H7 (cell line): ENCODE measurements at regions not wholly inside any gene's neighbourhood (a gene's known extent, or its start where the extent isn't known, plus 50 kb on each side); places are given as distances from the start of the nearest gene placed in this dataset.

ENCODE experiments used
- DNase-seq: peaks from one replicate; pipeline ENCODE4 v3.0.0; 2012
- H3K27me3 ChIP-seq: 2 replicates; pipeline ENCODE4 v1.6.0; 2011; ENCODE audit warnings: mild to moderate bottlenecking, low read length; ENCODE audit not compliant: control insufficient read depth, insufficient read depth
- H3K36me3 ChIP-seq: replicated peaks from 2 replicates; pipeline ENCODE4 v1.5.1; 2011; ENCODE audit warnings: low read length; ENCODE audit not compliant: control insufficient read depth, insufficient read depth
- H3K4me3 ChIP-seq: 2 replicates; pipeline ENCODE4 v1.5.1; 2011; ENCODE audit warnings: low read depth, mild to moderate bottlenecking, control low read depth, low read length, moderate library complexity; ENCODE audit not compliant: insufficient read depth

DNA sequence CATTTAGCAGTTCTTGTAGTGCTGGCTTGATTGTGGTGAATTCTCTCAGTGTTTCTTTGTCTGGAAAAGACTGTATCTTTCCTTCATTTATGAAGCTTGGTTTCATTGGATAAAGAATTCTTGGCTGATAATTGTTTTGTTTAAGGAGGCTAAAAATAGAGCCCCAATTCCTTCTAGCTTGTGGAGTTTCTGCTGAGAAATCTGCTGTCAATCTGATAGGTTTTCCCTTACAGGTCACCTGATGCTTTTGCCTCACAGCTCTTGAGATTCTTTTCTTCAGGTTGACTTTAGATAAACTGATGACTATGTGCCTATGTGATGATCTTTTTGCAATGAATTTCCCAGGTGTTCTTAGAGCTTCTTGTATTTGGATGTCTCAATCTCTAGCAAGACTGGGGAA is 1508.5 kb upstream of the FLRT2 start:
- H3K4me3 ChIP-seq, result no peak overlapping the region
- DNase-seq, result no peak
- no peaks in the 10 kb centered on the region for H3K27me3 ChIP-seq
- H3K36me3 ChIP-seq, result no peaks in the 10 kb centered on the region

DNA sequence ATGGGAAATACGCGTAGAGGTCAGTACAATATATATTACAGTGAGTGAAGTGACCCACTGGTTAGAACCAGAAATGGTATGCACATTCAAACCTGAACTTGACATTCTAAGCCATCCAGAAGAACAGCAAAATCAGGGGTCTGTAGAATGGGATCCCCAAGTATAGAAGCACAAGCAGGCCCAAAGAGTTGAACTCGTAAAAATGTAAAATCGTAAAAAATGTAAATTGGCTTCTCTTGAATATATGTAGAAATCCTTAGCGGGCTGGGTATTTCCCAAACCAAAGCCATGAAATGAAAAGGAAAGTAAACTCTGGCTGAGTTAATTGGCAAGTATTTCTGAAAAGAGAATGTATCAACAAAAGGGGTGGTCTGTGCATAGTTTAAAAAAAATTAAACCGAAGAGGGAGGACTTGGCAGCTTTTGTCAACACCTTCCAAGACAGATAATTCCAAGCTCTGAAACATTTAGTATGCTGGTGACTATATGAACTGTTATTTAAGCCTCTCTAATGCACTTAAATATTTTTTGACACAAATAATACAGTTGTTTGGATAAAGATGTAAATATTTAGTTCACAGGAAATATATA is 1505.6 kb upstream of the FLRT2 start:
- Histone ChIP-seq H3K4me3 (no peak overlapping the region), H3K27me3 (no peaks in the 10 kb centered on the region), H3K36me3 (no peaks in the 10 kb centered on the region)
- DNase-seq, result no peak

DNA sequence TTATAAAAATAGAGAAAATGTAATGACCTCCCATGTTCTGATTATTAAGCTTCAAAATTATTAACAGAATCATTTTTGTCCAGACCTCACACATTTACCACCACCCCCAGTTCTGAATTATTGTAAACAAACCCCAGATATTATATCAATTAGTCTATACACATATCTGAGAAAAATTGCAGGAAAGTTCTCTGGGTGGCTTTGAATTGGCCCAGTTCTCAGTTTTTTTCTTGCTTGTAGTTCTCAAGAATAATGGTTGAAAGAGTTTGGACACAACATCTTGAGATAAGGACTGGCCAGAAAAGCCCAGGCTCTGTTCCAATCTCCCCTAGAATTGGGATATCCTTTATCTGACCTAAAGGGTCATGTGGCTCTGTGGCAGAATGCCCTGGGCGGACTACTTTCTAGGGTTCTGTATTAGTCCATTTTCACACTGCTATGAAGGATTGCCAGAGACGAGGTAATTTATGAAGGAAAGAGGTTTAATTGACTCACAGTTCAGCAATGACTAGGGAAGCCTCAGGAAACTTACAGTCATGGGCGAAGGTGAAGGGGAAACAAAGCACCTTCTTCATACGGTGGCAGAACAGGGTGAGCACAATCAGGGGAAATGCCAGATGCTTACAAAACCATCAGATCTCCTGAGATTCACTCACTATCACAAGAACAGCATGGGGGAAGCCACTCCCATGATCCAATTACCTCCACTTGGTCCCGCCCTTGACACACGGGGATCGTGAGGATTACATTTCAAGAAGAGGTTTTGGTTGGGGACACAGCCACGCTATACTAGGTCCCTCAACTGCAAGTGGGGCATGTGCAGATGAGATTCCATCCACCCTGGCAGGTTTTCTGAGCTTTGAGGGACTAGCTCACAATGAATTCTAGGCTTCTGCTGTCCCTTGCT is 1504.6 kb upstream of the FLRT2 start:
- no peaks in the 10 kb centered on the region for H3K36me3 ChIP-seq
- no peak overlapping the region for H3K4me3 ChIP-seq
- no peaks in the 10 kb centered on the region for H3K27me3 ChIP-seq
- no peak for DNase-seq

DNA sequence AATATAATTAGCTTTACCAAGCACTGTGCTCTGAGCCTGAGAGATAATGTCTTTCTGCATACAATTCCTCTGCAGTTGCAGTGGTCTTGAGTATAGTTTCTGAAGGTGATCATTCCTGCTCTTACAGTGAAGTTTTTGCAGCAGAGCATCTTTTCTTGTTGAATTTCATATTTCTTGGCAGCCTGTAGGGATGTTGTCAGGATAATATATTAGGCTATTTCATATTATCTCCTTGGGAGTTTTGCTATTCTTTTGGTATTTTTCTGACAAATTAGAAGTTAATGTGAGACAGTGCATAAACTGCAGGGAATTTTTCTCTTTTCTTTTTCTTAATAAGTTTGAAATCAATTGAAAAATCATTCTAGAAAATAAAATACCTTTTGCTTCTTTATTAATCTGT is 1502.6 kb upstream of the FLRT2 start:
- Histone ChIP-seq H3K27me3 (no peaks in the 10 kb centered on the region), H3K36me3 (no peaks in the 10 kb centered on the region), H3K4me3 (no peak overlapping the region)
- no peak for DNase-seq

DNA sequence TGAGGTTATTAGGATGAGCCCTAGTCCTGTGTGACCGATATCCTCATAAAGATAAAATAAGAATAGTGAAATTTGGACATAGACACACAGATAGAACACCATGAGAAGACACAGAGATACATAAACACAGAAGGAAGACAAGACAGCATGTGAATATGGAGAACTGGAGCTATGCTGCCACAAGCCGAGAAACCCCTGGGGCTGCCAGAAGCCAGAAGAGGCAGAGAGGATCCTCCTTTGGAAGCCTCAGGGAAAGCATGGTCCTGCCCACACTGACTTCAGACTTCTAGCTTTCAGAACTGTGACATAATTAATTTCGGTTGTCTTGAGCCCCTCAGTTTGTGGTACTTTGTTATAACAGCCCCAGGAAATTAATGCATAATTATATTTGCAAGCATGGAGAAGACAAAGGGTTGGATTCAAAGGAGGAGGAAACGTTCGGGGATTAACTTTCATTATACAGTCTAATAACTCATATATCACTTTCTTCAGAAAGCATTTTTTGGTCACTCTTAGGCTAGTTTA is 1501.8 kb upstream of the FLRT2 start:
- Histone ChIP-seq H3K4me3 (no peak overlapping the region), H3K36me3 (no peaks in the 10 kb centered on the region), H3K27me3 (no peaks in the 10 kb centered on the region)
- no peak for DNase-seq

DNA sequence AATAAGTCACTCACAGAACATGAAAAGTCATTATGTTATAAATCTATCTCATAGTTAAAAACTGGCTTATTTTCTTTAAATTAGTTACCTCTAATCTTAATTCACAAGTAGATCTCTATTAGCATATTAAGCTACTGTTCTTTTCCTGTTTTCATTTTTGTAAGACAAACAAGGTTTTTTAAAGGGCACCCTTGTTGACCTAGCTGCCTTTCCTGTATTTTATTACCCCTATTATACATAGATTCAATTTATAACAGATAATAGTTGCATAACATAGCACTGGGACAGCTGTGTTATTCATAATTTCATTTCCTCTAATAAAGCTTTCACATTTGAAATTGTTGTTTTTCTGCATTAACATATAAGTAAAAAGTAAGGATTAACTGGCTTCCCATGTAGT is 1500.7 kb upstream of the FLRT2 start:
- DNase-seq, result no peak
- H3K27me3 ChIP-seq, result no peaks in the 10 kb centered on the region
- no peak overlapping the region for H3K4me3 ChIP-seq
- H3K36me3 ChIP-seq, result no peaks in the 10 kb centered on the region

DNA sequence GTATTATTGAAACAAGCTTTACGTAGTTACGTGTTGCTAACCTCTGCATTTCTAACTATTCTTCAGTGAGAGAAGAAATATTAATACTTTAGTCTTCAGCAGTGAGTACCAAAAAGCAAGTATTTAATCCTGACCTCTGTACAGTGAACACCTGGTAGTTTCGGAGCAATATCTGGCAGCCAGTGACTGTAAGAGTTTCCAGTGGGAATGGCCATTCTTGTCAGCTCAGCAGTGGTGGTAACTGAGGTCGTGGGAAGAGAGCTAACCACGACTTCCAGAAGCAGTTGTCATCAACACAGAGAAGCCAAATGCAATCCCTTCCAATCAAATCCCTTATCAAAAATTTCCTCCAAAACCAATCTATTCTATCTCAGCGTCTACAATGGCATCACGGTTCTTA is 1500.2 kb upstream of the FLRT2 start:
- H3K36me3 ChIP-seq, result no peaks in the 10 kb centered on the region
- H3K27me3 ChIP-seq, result no peaks in the 10 kb centered on the region
- no peak overlapping the region for H3K4me3 ChIP-seq
- no peak for DNase-seq

DNA sequence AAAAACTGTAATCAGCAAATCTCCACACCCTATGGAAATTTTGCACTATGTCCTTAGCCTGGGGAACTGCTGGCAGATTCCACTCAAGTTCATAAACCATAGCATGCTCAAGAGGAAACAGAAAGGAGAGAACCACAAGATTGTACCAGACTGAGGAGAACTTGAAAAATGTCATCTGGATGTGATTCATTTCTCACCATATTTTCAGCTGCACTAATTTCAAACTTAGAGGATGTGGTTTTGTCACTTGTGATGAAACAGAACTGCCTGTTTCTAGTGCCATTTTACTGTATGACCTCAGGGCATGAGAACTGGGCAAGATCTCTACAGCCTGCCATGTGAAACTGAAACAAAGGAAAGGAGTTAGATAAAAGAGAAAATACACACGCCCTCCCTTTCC is 1493.1 kb upstream of the FLRT2 start:
- no peak overlapping the region for H3K4me3 ChIP-seq
- DNase-seq, result no peak
- no peaks in the 10 kb centered on the region for H3K36me3 ChIP-seq
- no peaks in the 10 kb centered on the region for H3K27me3 ChIP-seq

DNA sequence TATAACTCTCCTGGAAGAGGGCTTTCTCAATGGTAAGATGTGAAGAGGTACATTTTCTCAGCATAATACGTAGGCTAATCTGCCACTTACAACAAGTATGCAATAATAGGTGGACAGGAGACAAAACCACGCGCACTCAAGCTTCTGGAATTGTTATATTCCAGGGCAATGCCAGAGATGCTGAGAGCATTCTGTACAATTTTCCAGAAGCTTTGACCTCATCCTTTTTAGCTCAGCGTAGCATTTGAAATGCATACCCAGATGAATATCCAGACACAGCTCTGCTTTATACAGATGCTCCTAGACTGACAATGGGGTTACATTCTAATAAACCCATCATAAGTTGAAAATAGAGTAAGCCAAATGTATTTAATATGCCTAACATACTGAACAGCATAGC is 1492.4 kb upstream of the FLRT2 start:
- H3K4me3 ChIP-seq, result no peak overlapping the region
- H3K27me3 ChIP-seq, result no peaks in the 10 kb centered on the region
- no peaks in the 10 kb centered on the region for H3K36me3 ChIP-seq
- no peak for DNase-seq

DNA sequence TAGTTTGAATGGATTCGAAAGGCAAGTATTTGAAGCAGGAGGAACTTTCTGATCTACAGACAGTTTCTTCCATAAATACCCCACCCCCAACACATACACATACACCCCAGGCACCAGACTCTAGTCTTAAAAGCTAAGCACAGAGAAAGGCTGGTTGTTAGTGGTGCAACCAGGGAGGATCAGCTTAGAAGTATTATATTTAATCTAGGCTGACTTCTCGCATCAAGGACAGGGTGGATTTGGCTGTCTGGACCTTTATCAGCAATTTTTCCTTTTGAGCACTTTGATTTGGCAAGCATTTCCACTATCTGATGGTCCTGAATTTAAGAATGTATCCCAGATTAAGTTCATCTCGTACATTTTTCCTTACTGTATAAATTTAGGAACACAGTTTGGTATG is 1489.8 kb upstream of the FLRT2 start:
- H3K4me3 ChIP-seq, result no peak overlapping the region
- H3K27me3 ChIP-seq, result no peaks in the 10 kb centered on the region
- no peak for DNase-seq
- H3K36me3 ChIP-seq, result no peaks in the 10 kb centered on the region

DNA sequence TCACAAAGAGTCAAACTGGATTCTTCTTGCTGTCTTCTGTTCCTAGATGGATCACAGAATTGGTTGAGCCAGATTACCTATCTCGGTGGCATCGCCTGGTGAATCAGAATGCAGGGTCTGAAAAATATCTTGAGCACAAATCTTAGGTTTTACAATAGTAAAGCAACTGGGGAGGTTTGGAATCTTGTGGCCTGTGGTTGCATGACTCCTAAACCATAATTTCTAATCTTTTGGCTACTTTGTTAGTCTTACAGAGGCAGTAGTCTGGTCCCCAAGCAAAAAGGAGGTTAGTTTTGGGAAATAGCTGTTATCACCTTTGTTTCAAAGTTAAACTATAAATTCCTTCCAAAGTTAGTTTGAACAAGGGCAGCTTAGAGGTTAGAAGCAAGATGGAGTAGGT is 1488.5 kb upstream of the FLRT2 start:
- no peak overlapping the region for H3K4me3 ChIP-seq
- no peaks in the 10 kb centered on the region for H3K27me3 ChIP-seq
- no peak for DNase-seq
- H3K36me3 ChIP-seq, result no peaks in the 10 kb centered on the region

DNA sequence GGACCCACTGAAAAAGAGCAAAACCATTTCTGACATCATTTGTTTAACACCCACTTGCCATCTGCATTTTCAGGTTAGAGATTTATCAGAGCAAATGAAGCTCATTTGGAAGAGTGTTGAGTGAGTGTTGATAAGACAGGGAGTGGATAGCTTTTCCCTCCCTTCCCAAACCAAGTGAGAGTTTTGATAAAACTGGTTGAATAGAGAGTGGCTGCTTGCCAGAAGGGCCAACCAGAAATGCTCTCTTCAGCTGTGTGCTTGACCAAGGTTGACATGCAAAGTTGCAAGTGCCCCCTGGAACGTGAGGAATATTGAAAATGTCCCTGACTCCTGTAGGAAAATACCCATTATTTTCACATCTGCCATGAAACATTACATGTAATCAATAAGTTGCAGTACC is 1487.0 kb upstream of the FLRT2 start:
- Histone ChIP-seq H3K36me3 (no peaks in the 10 kb centered on the region), H3K4me3 (no peak overlapping the region), H3K27me3 (no peaks in the 10 kb centered on the region)
- DNase-seq, result no peak

DNA sequence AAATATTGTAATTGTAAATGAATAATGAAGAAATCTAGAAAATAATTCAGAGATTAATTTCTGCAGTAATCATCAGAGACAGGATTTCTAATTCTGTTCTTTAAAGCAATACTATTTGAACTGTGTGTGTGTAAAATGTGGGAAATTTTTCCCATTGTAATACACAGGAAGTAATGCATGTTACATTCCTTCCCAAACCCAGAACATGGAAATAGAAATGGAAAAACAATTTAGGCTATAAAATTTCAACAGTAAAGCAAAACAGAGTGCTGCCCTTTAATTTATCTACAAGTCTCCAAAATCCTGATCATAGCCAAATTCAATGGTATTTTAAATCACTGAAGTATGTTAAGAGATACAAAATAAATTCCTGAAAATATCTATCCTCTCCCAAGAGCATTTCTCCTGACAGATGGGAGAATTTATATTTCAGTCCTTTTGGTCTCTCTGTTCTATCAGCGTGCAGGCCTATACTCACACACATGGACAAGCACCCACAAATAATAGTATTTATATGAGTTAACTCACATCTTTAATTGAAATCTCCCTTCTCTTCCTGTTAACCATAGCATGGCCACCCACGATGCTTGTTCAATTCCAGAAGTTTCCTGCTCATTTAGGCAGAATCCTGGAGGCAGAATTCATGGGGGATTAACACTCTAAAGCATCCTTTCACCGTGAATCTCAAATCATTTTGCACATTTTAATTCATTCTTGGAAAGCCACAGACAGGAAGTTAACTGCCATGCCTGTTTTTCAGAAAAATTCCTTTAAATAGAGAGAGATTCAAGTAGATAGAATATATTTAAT is 1465.4 kb upstream of the FLRT2 start:
- Histone ChIP-seq H3K27me3 (no peaks in the 10 kb centered on the region), H3K4me3 (no peak overlapping the region), H3K36me3 (no peaks in the 10 kb centered on the region)
- no peak for DNase-seq

DNA sequence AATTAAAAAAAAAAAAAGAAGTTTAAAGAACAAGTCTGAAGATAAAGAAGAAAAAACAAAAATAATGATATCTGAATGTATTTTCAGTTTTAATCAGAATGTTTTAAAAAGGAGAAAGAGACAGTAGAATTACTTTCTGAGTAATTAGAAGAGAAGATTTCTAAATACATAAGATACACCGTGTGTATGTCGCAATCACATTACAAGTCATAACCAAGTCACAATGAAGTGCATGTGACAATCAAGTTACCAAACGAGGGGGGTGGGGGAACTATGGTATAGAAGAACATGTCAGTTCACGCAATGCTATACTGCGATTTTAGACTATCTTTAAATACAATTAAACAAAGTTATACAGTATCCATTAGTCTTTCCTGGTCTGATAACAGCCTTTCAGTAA is 1464.1 kb upstream of the FLRT2 start:
- DNase-seq, result no peak
- Histone ChIP-seq H3K36me3 (no peaks in the 10 kb centered on the region), H3K4me3 (no peak overlapping the region), H3K27me3 (no peaks in the 10 kb centered on the region)

DNA sequence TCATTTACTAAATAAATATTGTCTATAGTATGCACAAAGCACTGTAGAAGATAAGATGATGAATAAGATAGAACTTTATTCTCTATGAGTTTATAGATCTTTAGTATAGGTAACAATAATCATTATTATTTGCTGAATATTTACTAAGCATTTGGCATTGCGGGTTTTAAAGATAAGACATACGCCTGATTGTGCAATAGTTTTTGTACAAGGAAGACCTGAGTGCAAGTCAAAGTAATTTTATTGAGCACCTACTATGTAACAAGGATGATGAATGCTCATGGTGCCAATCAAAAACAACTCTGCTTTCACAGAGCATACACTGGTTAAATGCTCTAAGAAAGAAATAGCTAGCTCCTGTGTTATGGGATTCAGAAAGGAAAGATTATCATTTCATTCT is 1461.7 kb upstream of the FLRT2 start:
- Histone ChIP-seq H3K27me3 (no peaks in the 10 kb centered on the region), H3K36me3 (no peaks in the 10 kb centered on the region), H3K4me3 (no peak overlapping the region)
- no peak for DNase-seq
